ENCODE measurements at regions not wholly inside any gene's neighbourhood (a gene's known extent, or its start where the extent isn't known, plus 50 kb on each side); places are given as distances from the start of the nearest gene placed in this dataset.
"Not testable (repeated sequence)": the region's sequence is repeated elsewhere in the genome, so short reads cannot be mapped to it uniquely, and the experiment has no call there.

GRCh38 chr2:142741764-142742269 is 135.6 kb upstream of the KYNU start:
- Histone ChIP-seq H3K27ac (no peak overlapping the region), H3K4me3 (no peak overlapping the region), H3K4me1 (replicated peaks in 1 of 2) (peaks cover 0 to 14% of the 10 kb centered on the region in 2 donors), H3K36me3 (replicated peaks in 1 of 2) (no peaks in the 10 kb centered on the region), H3K9me3 (replicated peaks in 1 of 3) (no peaks in the 10 kb centered on the region), H3K27me3 (no peaks in the 10 kb centered on the region)
- TF ChIP-seq, protein P1, sequence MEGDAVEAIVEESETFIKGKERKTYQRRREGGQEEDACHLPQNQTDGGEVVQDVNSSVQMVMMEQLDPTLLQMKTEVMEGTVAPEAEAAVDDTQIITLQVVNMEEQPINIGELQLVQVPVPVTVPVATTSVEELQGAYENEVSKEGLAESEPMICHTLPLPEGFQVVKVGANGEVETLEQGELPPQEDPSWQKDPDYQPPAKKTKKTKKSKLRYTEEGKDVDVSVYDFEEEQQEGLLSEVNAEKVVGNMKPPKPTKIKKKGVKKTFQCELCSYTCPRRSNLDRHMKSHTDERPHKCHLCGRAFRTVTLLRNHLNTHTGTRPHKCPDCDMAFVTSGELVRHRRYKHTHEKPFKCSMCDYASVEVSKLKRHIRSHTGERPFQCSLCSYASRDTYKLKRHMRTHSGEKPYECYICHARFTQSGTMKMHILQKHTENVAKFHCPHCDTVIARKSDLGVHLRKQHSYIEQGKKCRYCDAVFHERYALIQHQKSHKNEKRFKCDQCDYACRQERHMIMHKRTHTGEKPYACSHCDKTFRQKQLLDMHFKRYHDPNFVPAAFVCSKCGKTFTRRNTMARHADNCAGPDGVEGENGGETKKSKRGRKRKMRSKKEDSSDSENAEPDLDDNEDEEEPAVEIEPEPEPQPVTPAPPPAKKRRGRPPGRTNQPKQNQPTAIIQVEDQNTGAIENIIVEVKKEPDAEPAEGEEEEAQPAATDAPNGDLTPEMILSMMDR (IDR thresholded peaks at IDR 0.05) = no peak
- no peak for TF ChIP-seq POLR2A (IDR thresholded peaks at IDR 0.05)
- 89 to 94% (median 93%) methylated on average over 2 of the region's 2 CpGs for WGBS, 4 donors
- no peak for DNase-seq
- intact Hi-C loops (cut with DNase I) = no loop called here

DNA sequence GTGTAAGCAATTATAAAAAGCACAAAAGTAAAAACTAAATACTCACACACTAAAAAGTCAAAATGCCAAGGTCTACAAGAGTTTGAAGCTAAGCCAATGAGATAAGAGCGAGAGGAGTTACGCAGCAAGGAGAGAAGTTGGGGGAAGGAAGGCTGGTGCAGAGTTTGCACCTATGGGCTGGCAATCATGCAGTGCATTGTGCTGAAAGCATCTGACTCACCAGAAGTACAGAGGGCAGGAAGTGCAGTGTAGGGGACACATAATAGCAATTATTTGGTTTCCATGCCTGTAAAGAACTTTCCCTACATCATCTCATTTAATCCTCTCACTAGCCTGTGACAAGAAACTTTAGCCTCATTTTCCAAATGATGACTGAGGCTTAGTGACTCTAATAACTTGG is 142.7 kb upstream of the KYNU start:
- H3K9me3 ChIP-seq (replicated peaks in 1 of 3) = no peaks in the 10 kb centered on the region
- peak; percentile 26 to 71 (median 52) for DNase-seq
- WGBS, 4 donors = 45 to 50% (median 47%) methylated on average over 2 of the region's 2 CpGs
- intact Hi-C loops (cut with DNase I) = no loop called here
- H3K36me3 ChIP-seq (replicated peaks in 1 of 2) = no peaks in the 10 kb centered on the region
- peak overlapping the region in 1 of 5 donors; percentile 7 for H3K27ac ChIP-seq
- peaks cover 0 to 8% of the 10 kb centered on the region in 2 donors for H3K4me1 ChIP-seq (replicated peaks in 1 of 2)
- no peak overlapping the region for H3K4me3 ChIP-seq
- no peaks in the 10 kb centered on the region for H3K27me3 ChIP-seq
- no peak for TF ChIP-seq POLR2A (IDR thresholded peaks at IDR 0.05)
- TF ChIP-seq, protein P1 (IDR thresholded peaks at IDR 0.05) = no peak

DNA sequence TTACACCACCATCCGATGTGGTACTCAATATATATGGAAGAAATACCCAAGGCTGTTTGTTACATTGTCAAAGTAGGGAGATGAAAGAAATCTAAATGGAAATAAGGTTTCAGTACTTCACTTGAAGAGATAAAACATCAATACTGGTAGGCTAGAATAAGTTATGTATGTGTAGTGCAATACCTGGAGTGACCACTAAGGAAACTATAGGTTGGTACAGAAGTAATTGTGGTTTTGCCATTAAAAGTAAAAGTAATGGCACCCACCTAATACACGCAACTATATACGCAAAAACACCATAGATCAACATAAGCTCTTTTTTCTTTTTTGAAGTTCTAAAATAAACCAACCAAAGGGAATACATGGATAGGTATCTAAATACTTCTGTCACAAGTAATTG is 143.2 kb upstream of the KYNU start:
- intact Hi-C loops (cut with DNase I) = no loop called here
- H3K4me1 ChIP-seq (replicated peaks in 1 of 2) = peaks cover 0 to 8% of the 10 kb centered on the region in 2 donors
- H3K36me3 ChIP-seq (replicated peaks in 1 of 2) = no peaks in the 10 kb centered on the region
- H3K9me3 ChIP-seq (replicated peaks in 1 of 3) = no peaks in the 10 kb centered on the region
- 94 to 96% (median 95%) methylated on average over 3 of the region's 3 CpGs for WGBS, 4 donors
- no peak for DNase-seq
- peak overlapping the region in 1 of 5 donors; percentile 7 for H3K27ac ChIP-seq
- no peak overlapping the region for H3K4me3 ChIP-seq
- no peaks in the 10 kb centered on the region for H3K27me3 ChIP-seq
- TF ChIP-seq POLR2A (IDR thresholded peaks at IDR 0.05) = no peak
- TF ChIP-seq, protein P1 (IDR thresholded peaks at IDR 0.05) = peak in 4 of 6 experiments; percentile 5 to 17 (median 14)

- H3K4me3 ChIP-seq; H3K27ac ChIP-seq; intact Hi-C loops (cut with DNase I); H3K27me3 ChIP-seq; H3K36me3 ChIP-seq (replicated peaks in 1 of 2); DNase-seq; H3K4me1 ChIP-seq (replicated peaks in 1 of 2); H3K9me3 ChIP-seq (replicated peaks in 1 of 3): not testable (repeated sequence)
- WGBS, 4 donors = 71 to 100% (median 98%) methylated on average over 1 of the region's 1 CpG
Measured at GRCh38 chr2:142729814-142730213, 147.7 kb upstream of the KYNU start.

GRCh38 chr2:142727821-142728478 is 149.5 kb upstream of the KYNU start:
- DNase-seq; H3K4me3 ChIP-seq; H3K4me1 ChIP-seq (replicated peaks in 1 of 2); H3K27ac ChIP-seq; H3K36me3 ChIP-seq (replicated peaks in 1 of 2); H3K9me3 ChIP-seq (replicated peaks in 1 of 3); intact Hi-C loops (cut with DNase I); H3K27me3 ChIP-seq: not testable (repeated sequence)
- WGBS, 4 donors = 91 to 92% (median 91%) methylated on average over 17 of the region's 17 CpGs

Data from adrenal gland (tissue), 9 donors.